Activated T-cell treated with anti-CD3 and anti-CD28 coated beads, Interleukin-2, amount 50 U/mL, for 24 hours (primary cell): ENCODE measurements at regions not wholly inside any gene's neighbourhood (a gene's known extent, or its start where the extent isn't known, plus 50 kb on each side); places are given as distances from the start of the nearest gene placed in this dataset.

Experiments
- DNase-seq: peaks from one replicate; pipeline ENCODE4 v3.0.0-alpha.2; 2020
- H3K27ac Mint-ChIP-seq: 2 replicates; pipeline ENCODE4 v1.8.0; 2020; ENCODE audit warnings: mild to moderate bottlenecking, mixed read lengths
- H3K27me3 Mint-ChIP-seq: 2 replicates; pipeline ENCODE4 v1.8.0; 2020; ENCODE audit warnings: mixed read lengths
- H3K36me3 Mint-ChIP-seq: 2 replicates; pipeline ENCODE4 v1.8.0; 2020; ENCODE audit warnings: low read depth, mixed read lengths
- H3K4me1 Mint-ChIP-seq: 2 replicates; pipeline ENCODE4 v1.8.0; 2020; ENCODE audit warnings: low read depth, mixed read lengths
- H3K4me3 Mint-ChIP-seq: 2 replicates; pipeline ENCODE4 v1.8.0; 2020; ENCODE audit warnings: mild to moderate bottlenecking, moderate library complexity, mixed read lengths
- H3K9me3 Mint-ChIP-seq: 2 replicates; pipeline ENCODE4 v1.8.0; 2020; ENCODE audit warnings: mixed read lengths

DNA sequence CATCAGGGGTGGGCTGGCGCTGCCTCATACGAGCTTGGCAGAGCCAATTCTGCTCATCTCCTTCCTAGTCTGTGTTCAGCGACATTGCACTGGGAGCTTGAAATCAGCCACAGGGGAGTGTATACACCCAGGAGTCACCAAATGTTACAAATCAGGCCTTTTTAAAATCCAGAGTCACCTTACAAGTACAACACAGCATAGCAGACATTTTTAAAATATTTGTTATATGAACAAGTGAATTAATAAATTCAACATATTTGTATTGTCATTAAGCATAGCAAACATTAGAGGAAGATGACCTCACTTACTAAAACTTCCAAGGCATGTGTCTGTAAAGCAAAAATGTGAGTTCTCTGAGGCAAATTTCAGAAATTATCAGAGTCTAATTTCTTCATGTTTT, 210.0 kb downstream of the HLX start:
- Mint-ChIP-seq H3K27ac (no peak overlapping the region), H3K4me1 (no peaks in the 10 kb centered on the region), H3K4me3 (no peak overlapping the region), H3K9me3 (no peaks in the 10 kb centered on the region), H3K36me3 (no peaks in the 10 kb centered on the region), H3K27me3 (peaks cover 4% of the 10 kb centered on the region)
- no peak for DNase-seq

GRCh38 chr1:221089803-221090202, 210.6 kb downstream of the HLX start:
- Mint-ChIP-seq H3K4me1 (no peaks in the 10 kb centered on the region), H3K9me3 (no peaks in the 10 kb centered on the region), H3K4me3 (no peak overlapping the region), H3K27ac (no peak overlapping the region), H3K36me3 (no peaks in the 10 kb centered on the region), H3K27me3 (peaks cover 4% of the 10 kb centered on the region)
- no peak for DNase-seq

GRCh38 chr1:221093903-221094791, 214.9 kb downstream of the HLX start:
- no peak for DNase-seq
- Mint-ChIP-seq H3K36me3 (no peaks in the 10 kb centered on the region), H3K4me3 (no peak overlapping the region), H3K9me3 (no peaks in the 10 kb centered on the region), H3K27ac (no peak overlapping the region), H3K4me1 (no peaks in the 10 kb centered on the region), H3K27me3 (peaks cover 17% of the 10 kb centered on the region)

GRCh38 chr1:221097479-221098281, 218.4 kb downstream of the HLX start:
- Mint-ChIP-seq H3K27ac (no peak overlapping the region), H3K4me1 (peaks cover 7% of the 10 kb centered on the region), H3K36me3 (no peaks in the 10 kb centered on the region), H3K4me3 (no peak overlapping the region), H3K27me3 (peaks cover 25% of the 10 kb centered on the region), H3K9me3 (no peaks in the 10 kb centered on the region)
- no peak for DNase-seq

DNA sequence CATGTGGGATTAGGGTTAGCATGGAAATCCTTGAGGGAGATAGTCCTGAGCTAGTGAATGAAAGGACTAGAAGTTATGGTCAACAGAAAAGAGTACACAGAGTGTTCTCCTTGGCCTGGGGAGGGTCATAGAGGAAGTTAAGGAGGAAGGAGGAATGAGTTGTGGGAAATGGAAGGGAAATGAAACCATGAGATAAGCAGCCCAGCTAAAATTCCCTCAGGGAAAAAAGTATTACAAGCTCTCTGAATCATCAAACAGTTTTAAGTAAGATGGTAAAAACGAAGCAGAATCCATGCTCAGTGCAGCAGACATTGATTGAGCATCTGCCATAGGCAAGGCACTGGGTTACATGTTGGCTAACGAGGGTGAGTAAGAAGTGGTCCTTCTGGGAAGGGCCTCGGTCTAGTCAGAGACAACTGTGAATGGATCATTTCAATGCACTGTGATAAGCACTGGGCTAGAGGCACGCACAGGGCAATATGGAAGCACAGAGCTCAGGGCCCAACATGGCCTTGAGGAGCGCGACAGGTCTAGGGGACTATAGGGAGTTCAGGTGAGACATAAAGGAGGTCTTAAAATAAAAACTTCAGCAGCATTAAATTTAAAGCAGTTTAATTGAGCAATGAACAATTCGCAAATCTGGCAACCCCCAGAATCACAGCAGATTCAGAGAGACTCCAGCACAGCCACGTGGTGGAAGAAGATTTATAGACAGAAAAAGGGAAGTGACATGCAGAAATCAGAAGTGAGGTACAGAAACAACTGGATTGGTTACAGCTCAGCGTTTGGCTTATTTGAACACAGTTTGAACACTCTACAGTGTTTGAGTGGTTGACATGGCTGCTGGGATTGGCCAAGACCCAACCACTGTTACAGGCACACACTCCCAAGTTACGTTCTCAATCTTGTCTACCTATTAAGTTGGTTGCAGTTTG, 219.5 kb downstream of the HLX start:
- H3K27ac Mint-ChIP-seq = peak overlapping the region; percentile 1
- peaks cover 7% of the 10 kb centered on the region for H3K4me1 Mint-ChIP-seq
- peaks cover 25% of the 10 kb centered on the region for H3K27me3 Mint-ChIP-seq
- no peaks in the 10 kb centered on the region for H3K36me3 Mint-ChIP-seq
- no peak for DNase-seq
- no peaks in the 10 kb centered on the region for H3K9me3 Mint-ChIP-seq
- no peak overlapping the region for H3K4me3 Mint-ChIP-seq

- Mint-ChIP-seq H3K27ac (peak overlapping the region; percentile 1), H3K4me1 (peaks cover 7% of the 10 kb centered on the region), H3K27me3 (peaks cover 21% of the 10 kb centered on the region), H3K4me3 (no peak overlapping the region), H3K36me3 (no peaks in the 10 kb centered on the region), H3K9me3 (no peaks in the 10 kb centered on the region)
- no peak for DNase-seq
These were observed 220.7 kb downstream of the HLX start for GRCh38 chr1:221099747-221100595.

DNA sequence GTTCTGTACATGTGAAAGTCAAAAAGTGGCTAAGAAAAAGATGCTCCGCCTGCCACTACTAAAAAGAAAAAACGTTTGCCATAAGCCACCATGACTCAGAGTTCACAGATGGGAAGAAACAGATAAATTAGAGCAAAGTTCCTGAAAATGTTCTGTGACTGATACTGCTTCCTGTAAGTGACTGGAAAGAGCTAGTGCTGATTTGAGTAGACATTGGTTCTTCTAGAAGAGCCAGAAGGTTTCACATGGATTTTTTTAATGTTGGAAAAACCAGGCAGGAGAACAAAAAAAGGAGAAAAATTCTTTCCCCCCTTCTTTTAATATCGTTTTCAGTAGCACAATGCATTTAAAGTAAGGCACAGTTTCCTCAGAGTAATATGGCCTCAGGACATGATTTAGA, 221.4 kb downstream of the HLX start:
- Mint-ChIP-seq H3K4me1 (peaks cover 7% of the 10 kb centered on the region), H3K36me3 (no peaks in the 10 kb centered on the region), H3K27me3 (peaks cover 21% of the 10 kb centered on the region), H3K9me3 (no peaks in the 10 kb centered on the region), H3K27ac (no peak overlapping the region), H3K4me3 (no peak overlapping the region)
- DNase-seq = no peak

GRCh38 chr1:221101807-221102605, 222.8 kb downstream of the HLX start:
- Mint-ChIP-seq H3K4me3 (no peak overlapping the region), H3K9me3 (peaks cover 5% of the 10 kb centered on the region), H3K27me3 (peaks cover 17% of the 10 kb centered on the region), H3K27ac (no peak overlapping the region), H3K36me3 (no peaks in the 10 kb centered on the region), H3K4me1 (peaks cover 7% of the 10 kb centered on the region)
- DNase-seq = no peak

DNA sequence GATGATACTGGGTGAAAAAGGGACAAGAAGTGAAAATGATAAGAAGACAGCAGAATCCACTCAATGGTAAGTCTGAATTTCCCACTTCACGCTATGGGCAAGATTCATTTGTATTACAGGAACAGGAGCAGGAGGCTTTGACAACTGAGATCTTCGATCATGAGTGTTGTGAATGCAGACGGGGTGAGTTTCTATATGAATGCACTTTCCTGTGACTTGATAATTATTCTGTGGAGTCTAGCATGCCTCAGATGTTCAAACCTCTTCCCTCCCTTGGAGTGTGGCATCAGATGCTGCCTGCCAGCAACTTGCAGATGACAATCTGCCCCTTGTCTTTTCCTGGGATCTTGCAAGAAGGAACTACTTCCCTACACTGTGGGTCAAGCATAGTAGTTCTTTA, 225.4 kb downstream of the HLX start:
- Mint-ChIP-seq H3K27me3 (peaks cover 4% of the 10 kb centered on the region), H3K9me3 (peaks cover 5% of the 10 kb centered on the region), H3K4me1 (peaks cover 3% of the 10 kb centered on the region), H3K4me3 (no peak overlapping the region), H3K27ac (no peak overlapping the region), H3K36me3 (no peaks in the 10 kb centered on the region)
- DNase-seq = no peak

DNA sequence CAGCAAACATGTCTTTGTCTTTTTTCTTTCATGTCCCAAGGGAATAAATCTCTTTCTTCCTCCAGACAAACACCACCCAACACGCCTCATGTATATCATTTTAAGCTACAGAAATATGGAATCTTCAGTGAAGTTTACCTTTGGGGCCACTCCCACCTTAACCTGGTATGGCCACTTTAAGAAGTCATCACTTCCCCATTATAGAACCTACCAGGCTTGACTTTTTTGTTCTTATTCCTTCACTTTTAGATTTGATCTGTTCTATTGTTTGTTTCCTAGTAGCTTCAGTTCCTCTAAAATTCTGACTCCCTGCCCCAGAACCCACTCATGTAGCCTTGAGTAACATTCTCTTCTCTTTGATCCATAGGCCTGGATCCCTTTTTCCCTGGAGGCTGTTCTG, 226.3 kb downstream of the HLX start:
- peaks cover 4% of the 10 kb centered on the region for H3K27me3 Mint-ChIP-seq
- peaks cover 1% of the 10 kb centered on the region for H3K4me1 Mint-ChIP-seq
- H3K9me3 Mint-ChIP-seq = peaks cover 5% of the 10 kb centered on the region
- no peaks in the 10 kb centered on the region for H3K36me3 Mint-ChIP-seq
- H3K4me3 Mint-ChIP-seq = no peak overlapping the region
- no peak for DNase-seq
- no peak overlapping the region for H3K27ac Mint-ChIP-seq

GRCh38 chr1:221106616-221107015, 227.4 kb downstream of the HLX start:
- Mint-ChIP-seq H3K4me1 (no peaks in the 10 kb centered on the region), H3K36me3 (no peaks in the 10 kb centered on the region), H3K9me3 (peaks cover 5% of the 10 kb centered on the region), H3K27ac (no peak overlapping the region), H3K4me3 (no peak overlapping the region), H3K27me3 (peaks cover 4% of the 10 kb centered on the region)
- no peak for DNase-seq

DNA sequence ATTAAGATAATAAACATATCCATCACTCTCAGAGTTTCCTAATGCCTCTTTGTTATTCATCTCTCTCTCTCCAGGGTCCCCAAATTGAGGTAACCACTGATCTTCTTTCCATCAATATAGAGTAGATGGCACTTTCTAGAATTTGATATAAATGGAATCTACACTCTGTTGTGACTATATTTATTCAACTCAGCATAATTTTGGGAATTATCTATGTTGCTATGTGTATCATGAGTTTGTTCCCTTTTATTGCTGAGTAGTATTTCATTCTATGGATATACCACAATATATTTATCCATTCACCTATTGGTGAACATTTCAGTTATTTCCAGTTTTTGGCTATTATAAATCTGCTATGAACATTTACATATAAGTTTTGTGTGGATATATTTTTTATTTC, 230.7 kb downstream of the HLX start:
- Mint-ChIP-seq H3K9me3 (peaks cover 5% of the 10 kb centered on the region), H3K4me1 (no peaks in the 10 kb centered on the region), H3K27ac (no peak overlapping the region), H3K36me3 (no peaks in the 10 kb centered on the region), H3K27me3 (no peaks in the 10 kb centered on the region), H3K4me3 (no peak overlapping the region)
- DNase-seq = no peak

DNA sequence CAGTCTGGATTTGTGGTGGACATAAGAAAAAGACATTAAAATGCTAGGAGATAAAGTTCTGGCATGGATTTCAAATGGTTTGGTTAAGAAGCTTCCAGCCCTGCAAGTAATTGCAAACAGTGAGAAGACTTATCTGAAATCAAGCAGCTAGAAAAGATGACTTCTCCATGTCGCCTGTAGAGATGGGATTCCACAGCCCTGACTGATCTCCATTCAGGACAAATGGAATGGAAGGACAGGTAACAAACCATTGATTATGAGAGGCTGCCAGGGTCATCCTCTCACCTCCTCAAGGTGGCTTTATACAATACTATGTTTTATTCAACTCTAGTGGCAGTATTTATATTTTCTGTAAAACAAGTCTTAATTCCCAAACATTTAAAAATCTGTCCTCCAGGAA, 237.9 kb downstream of the HLX start:
- H3K4me3 Mint-ChIP-seq = no peak overlapping the region
- H3K36me3 Mint-ChIP-seq = no peaks in the 10 kb centered on the region
- DNase-seq = no peak
- no peak overlapping the region for H3K27ac Mint-ChIP-seq
- no peaks in the 10 kb centered on the region for H3K4me1 Mint-ChIP-seq
- H3K27me3 Mint-ChIP-seq = peaks cover 9% of the 10 kb centered on the region
- no peaks in the 10 kb centered on the region for H3K9me3 Mint-ChIP-seq
